Mesendoderm (in vitro differentiated cells): ENCODE measurements at regions not wholly inside any gene's neighbourhood (a gene's known extent, or its start where the extent isn't known, plus 50 kb on each side); places are given as distances from the start of the nearest gene placed in this dataset.

Experiments
- DNase-seq: peaks from one replicate; pipeline ENCODE4 v3.0.0; 2013
- H2AK5ac ChIP-seq: 2 replicates; pipeline ENCODE4 v1.6.1; 2013; ENCODE audit warnings: low read length, inconsistent platforms
- H2BK120ac ChIP-seq: 2 replicates; pipeline ENCODE4 v1.6.1; 2013; ENCODE audit warnings: low read depth, mild to moderate bottlenecking, low read length, moderate library complexity, mixed read lengths
- H2BK15ac ChIP-seq: replicated peaks from 2 replicates; pipeline ENCODE4 v1.6.1; 2013; ENCODE audit warnings: low read depth, mild to moderate bottlenecking, moderate library complexity
- H2BK5ac ChIP-seq: 2 replicates; pipeline ENCODE4 v1.6.1; 2013; ENCODE audit warnings: low read length, inconsistent platforms
- H3K18ac ChIP-seq: 2 replicates; pipeline ENCODE4 v1.6.1; 2013; ENCODE audit warnings: mild to moderate bottlenecking, low read length, mixed read lengths
- H3K23ac ChIP-seq: one replicate; pipeline ENCODE4 v1.6.1; 2013; ENCODE audit warnings: low read length
- H3K27ac ChIP-seq: 2 replicates; pipeline ENCODE4 v1.5.1; 2013; ENCODE audit warnings: low read depth, mild to moderate bottlenecking, inconsistent platforms, low read length, moderate library complexity
- H3K27me3 ChIP-seq: 2 replicates; pipeline ENCODE4 v1.6.1; 2013; ENCODE audit warnings: low read length, control low read depth, mild to moderate bottlenecking, inconsistent platforms; ENCODE audit not compliant: insufficient read depth, poor library complexity
- H3K36me3 ChIP-seq: 2 replicates; pipeline ENCODE4 v1.6.1; 2013; ENCODE audit warnings: low read length, inconsistent platforms; ENCODE audit not compliant: control insufficient read depth, insufficient read depth
- H3K4ac ChIP-seq: one replicate; pipeline ENCODE4 v1.6.1; 2013; ENCODE audit warnings: low read depth, mild to moderate bottlenecking, low read length, moderate library complexity
- H3K4me1 ChIP-seq: 2 replicates; pipeline ENCODE4 v1.6.1; 2013; ENCODE audit warnings: low read depth, low read length, inconsistent platforms; ENCODE audit not compliant: control insufficient read depth
- H3K4me2 ChIP-seq: 2 replicates; pipeline ENCODE4 v1.6.1; 2013; ENCODE audit warnings: low read length
- H3K4me3 ChIP-seq: 2 replicates; pipeline ENCODE4 v1.5.1; 2013; ENCODE audit warnings: mild to moderate bottlenecking, low read length
- H3K56ac ChIP-seq: one replicate; pipeline ENCODE4 v1.6.1; 2013; ENCODE audit warnings: low read length
- H3K79me1 ChIP-seq: 2 replicates; pipeline ENCODE4 v1.6.1; 2013; ENCODE audit warnings: low read length, inconsistent platforms
- H3K79me2 ChIP-seq: 2 replicates; pipeline ENCODE4 v1.6.1; 2013; ENCODE audit warnings: mild to moderate bottlenecking, low read length; ENCODE audit not compliant: control insufficient read depth, insufficient read depth
- H3K9ac ChIP-seq: 2 replicates; pipeline ENCODE4 v1.6.1; 2013; ENCODE audit warnings: low read length, inconsistent platforms
- H4K5ac ChIP-seq: one replicate; pipeline ENCODE4 v1.6.1; 2013; ENCODE audit warnings: low read length
- H4K8ac ChIP-seq: one replicate; pipeline ENCODE4 v1.6.1; 2013; ENCODE audit warnings: low read depth, mild to moderate bottlenecking, control low read depth, low read length, moderate library complexity
- WGBS: extraction: QIAGEN DNeasy Blood & Tissue Kit; methylation state at CpG from one replicate; pipeline ENCODE4 v1.1.7; 2013; ENCODE audit warnings: low lambda C conversion rate, missing lambda C conversion rate; ENCODE audit not compliant: insufficient coverage; ENCODE audit errors: extremely low coverage; 5-methylcytosine and 5-hydroxymethylcytosine counted together

- Histone ChIP-seq H4K5ac (no peak overlapping the region), H3K4me1 (peaks cover 6% of the 10 kb centered on the region), H3K9ac (no peak overlapping the region), H3K27me3 (no peaks in the 10 kb centered on the region), H2AK5ac (no peak overlapping the region), H3K27ac (no peak overlapping the region), H4K8ac (no peak overlapping the region), H3K23ac (no peak overlapping the region), H3K4me3 (no peak overlapping the region), H3K36me3 (no peaks in the 10 kb centered on the region), H3K79me1 (no peaks in the 10 kb centered on the region), H3K4me2 (no peak overlapping the region), H3K79me2 (no peaks in the 10 kb centered on the region), H3K56ac (no peak overlapping the region), H2BK15ac (no peak overlapping the region), H2BK5ac (no peak overlapping the region), H3K4ac (no peak overlapping the region), H2BK120ac (no peak overlapping the region), H3K18ac (no peak overlapping the region)
- no peak for DNase-seq
- no CpG with 5 or more reads among the region's 1 CpG for WGBS
Observed at GRCh38 chr10:110387617-110387982, 82.9 kb upstream of the SMNDC1 start.

GRCh38 chr10:110387983-110388686 is 83.4 kb upstream of the SMNDC1 start:
- Histone ChIP-seq H3K4me1 (peaks cover 11% of the 10 kb centered on the region), H3K23ac (no peak overlapping the region), H2BK5ac (no peak overlapping the region), H2AK5ac (no peak overlapping the region), H3K27me3 (no peaks in the 10 kb centered on the region), H3K9ac (no peak overlapping the region), H4K8ac (no peak overlapping the region), H2BK120ac (peak overlapping the region; percentile 4), H3K4ac (no peak overlapping the region), H3K4me2 (no peak overlapping the region), H3K79me1 (no peaks in the 10 kb centered on the region), H2BK15ac (no peak overlapping the region), H3K36me3 (no peaks in the 10 kb centered on the region), H3K27ac (no peak overlapping the region), H3K79me2 (no peaks in the 10 kb centered on the region), H3K4me3 (no peak overlapping the region), H4K5ac (no peak overlapping the region), H3K56ac (no peak overlapping the region), H3K18ac (no peak overlapping the region)
- WGBS: no CpG with 5 or more reads among the region's 7 CpGs
- no peak for DNase-seq

- H3K18ac ChIP-seq: no peak overlapping the region
- H2BK5ac ChIP-seq: no peak overlapping the region
- DNase-seq: no peak
- H3K27me3 ChIP-seq: no peaks in the 10 kb centered on the region
- H3K79me1 ChIP-seq: no peaks in the 10 kb centered on the region
- H4K5ac ChIP-seq: no peak overlapping the region
- no peak overlapping the region for H3K27ac ChIP-seq
- no peak overlapping the region for H3K4ac ChIP-seq
- H4K8ac ChIP-seq: no peak overlapping the region
- H3K9ac ChIP-seq: no peak overlapping the region
- H3K4me3 ChIP-seq: no peak overlapping the region
- H3K4me1 ChIP-seq: peaks cover 14% of the 10 kb centered on the region
- H3K56ac ChIP-seq: no peak overlapping the region
- no peak overlapping the region for H2AK5ac ChIP-seq
- no peaks in the 10 kb centered on the region for H3K36me3 ChIP-seq
- no peaks in the 10 kb centered on the region for H3K79me2 ChIP-seq
- no CpG with 5 or more reads among the region's 7 CpGs for WGBS
- no peak overlapping the region for H3K4me2 ChIP-seq
- H3K23ac ChIP-seq: no peak overlapping the region
- H2BK15ac ChIP-seq: no peak overlapping the region
- H2BK120ac ChIP-seq: peak overlapping the region; percentile 4
Observed at GRCh38 chr10:110388687-110389052, 84.0 kb upstream of the SMNDC1 start.

- Histone ChIP-seq H3K4ac (no peak overlapping the region), H2AK5ac (no peak overlapping the region), H3K4me2 (no peak overlapping the region), H3K79me1 (no peaks in the 10 kb centered on the region), H3K79me2 (no peaks in the 10 kb centered on the region), H4K5ac (no peak overlapping the region), H2BK15ac (no peak overlapping the region), H3K4me3 (no peak overlapping the region), H3K18ac (no peak overlapping the region), H3K9ac (no peak overlapping the region), H2BK120ac (no peak overlapping the region), H3K4me1 (peaks cover 16% of the 10 kb centered on the region), H3K56ac (no peak overlapping the region), H2BK5ac (no peak overlapping the region), H3K27ac (no peak overlapping the region), H3K36me3 (no peaks in the 10 kb centered on the region), H3K23ac (no peak overlapping the region), H4K8ac (no peak overlapping the region), H3K27me3 (no peaks in the 10 kb centered on the region)
- DNase-seq: no peak
- WGBS: no CpG with 5 or more reads among the region's 8 CpGs
Observed at GRCh38 chr10:110389255-110389654, 84.5 kb upstream of the SMNDC1 start.

- WGBS: no CpG with 5 or more reads among the region's 7 CpGs
- H3K27me3 ChIP-seq: no peaks in the 10 kb centered on the region
- H3K4me2 ChIP-seq: no peak overlapping the region
- H3K4me3 ChIP-seq: no peak overlapping the region
- H3K4ac ChIP-seq: no peak overlapping the region
- no peaks in the 10 kb centered on the region for H3K79me1 ChIP-seq
- no peak overlapping the region for H3K9ac ChIP-seq
- no peak overlapping the region for H3K18ac ChIP-seq
- H2BK5ac ChIP-seq: no peak overlapping the region
- H2AK5ac ChIP-seq: no peak overlapping the region
- no peak for DNase-seq
- H2BK120ac ChIP-seq: no peak overlapping the region
- no peak overlapping the region for H2BK15ac ChIP-seq
- H3K23ac ChIP-seq: no peak overlapping the region
- H3K27ac ChIP-seq: no peak overlapping the region
- H4K5ac ChIP-seq: no peak overlapping the region
- no peak overlapping the region for H3K56ac ChIP-seq
- H3K4me1 ChIP-seq: peaks cover 22% of the 10 kb centered on the region
- no peak overlapping the region for H4K8ac ChIP-seq
- no peaks in the 10 kb centered on the region for H3K36me3 ChIP-seq
- H3K79me2 ChIP-seq: no peaks in the 10 kb centered on the region
Observed at GRCh38 chr10:110391541-110391940, 86.8 kb upstream of the SMNDC1 start.

GRCh38 chr10:110392121-110392520 is 87.4 kb upstream of the SMNDC1 start:
- no peak overlapping the region for H3K4me3 ChIP-seq
- DNase-seq: no peak
- peak overlapping the region; percentile 27 for H2AK5ac ChIP-seq
- H2BK5ac ChIP-seq: peak overlapping the region; percentile 57
- H3K27me3 ChIP-seq: no peaks in the 10 kb centered on the region
- H4K5ac ChIP-seq: no peak overlapping the region
- H3K27ac ChIP-seq: no peak overlapping the region
- H3K18ac ChIP-seq: peak overlapping the region; percentile 5
- H3K36me3 ChIP-seq: no peaks in the 10 kb centered on the region
- H3K9ac ChIP-seq: no peak overlapping the region
- H4K8ac ChIP-seq: no peak overlapping the region
- H3K23ac ChIP-seq: no peak overlapping the region
- no CpG with 5 or more reads among the region's 7 CpGs for WGBS
- no peak overlapping the region for H3K4ac ChIP-seq
- no peaks in the 10 kb centered on the region for H3K79me1 ChIP-seq
- H2BK15ac ChIP-seq: no peak overlapping the region
- H3K56ac ChIP-seq: peak overlapping the region; percentile 74
- peaks cover 22% of the 10 kb centered on the region for H3K4me1 ChIP-seq
- no peak overlapping the region for H2BK120ac ChIP-seq
- no peaks in the 10 kb centered on the region for H3K79me2 ChIP-seq
- H3K4me2 ChIP-seq: no peak overlapping the region
